Right renal cortex interstitium (tissue), 3 donors: ENCODE measurements at regions not wholly inside any gene's neighbourhood (a gene's known extent, or its start where the extent isn't known, plus 50 kb on each side); places are given as distances from the start of the nearest gene placed in this dataset.
"Not testable (repeated sequence)": the region's sequence is repeated elsewhere in the genome, so short reads cannot be mapped to it uniquely, and the experiment has no call there.

Source experiments
- DNase-seq, 3 donors: peaks; one replicate each; pipeline ENCODE4 v3.0.0-alpha.2; 2013; ENCODE audit warnings: low read depth in 3 of 3, low spot score in 2 of 3

GRCh38 chr16:5972747-5973146, 875.2 kb upstream of the EEF2KMT start:
- DNase-seq, result no peak

- no peak for DNase-seq
These were observed 874.3 kb upstream of the EEF2KMT start for GRCh38 chr16:5971924-5972323.

- DNase-seq, result no peak
These were observed 873.5 kb upstream of the EEF2KMT start for GRCh38 chr16:5971106-5971505.

GRCh38 chr16:5966004-5966403, 868.4 kb upstream of the EEF2KMT start:
- no peak for DNase-seq

- no peak for DNase-seq
These were observed 867.7 kb upstream of the EEF2KMT start for GRCh38 chr16:5965321-5965720.

GRCh38 chr16:5951486-5951885, 853.9 kb upstream of the EEF2KMT start:
- no peak for DNase-seq

GRCh38 chr16:5944971-5945370, 847.4 kb upstream of the EEF2KMT start:
- DNase-seq, result no peak

GRCh38 chr16:5938607-5939006, 841.0 kb upstream of the EEF2KMT start:
- DNase-seq, result no peak

- no peak for DNase-seq
These were observed 835.3 kb upstream of the EEF2KMT start for GRCh38 chr16:5932906-5933305.

GRCh38 chr16:5928476-5929065, 831.0 kb upstream of the EEF2KMT start:
- no peak for DNase-seq

GRCh38 chr16:5925850-5926249, 828.3 kb upstream of the EEF2KMT start:
- DNase-seq, result no peak

- DNase-seq, result no peak
These were observed 825.1 kb upstream of the EEF2KMT start for GRCh38 chr16:5922686-5923085.

- no peak for DNase-seq
These were observed 821.1 kb upstream of the EEF2KMT start for GRCh38 chr16:5918567-5919130.

GRCh38 chr16:5917436-5918195, 820.0 kb upstream of the EEF2KMT start:
- DNase-seq, result peak in 1 of 3 donors; percentile 13

GRCh38 chr16:5916711-5917191, 819.2 kb upstream of the EEF2KMT start:
- no peak for DNase-seq

GRCh38 chr16:5911241-5911640, 813.6 kb upstream of the EEF2KMT start:
- DNase-seq, result no peak

- DNase-seq, result not testable (repeated sequence)
These were observed 812.0 kb upstream of the EEF2KMT start for GRCh38 chr16:5909556-5909955.

GRCh38 chr16:5907544-5907943, 809.9 kb upstream of the EEF2KMT start:
- DNase-seq, result no peak

- no peak for DNase-seq
These were observed 808.8 kb upstream of the EEF2KMT start for GRCh38 chr16:5906351-5906750.

- no peak for DNase-seq
These were observed 808.3 kb upstream of the EEF2KMT start for GRCh38 chr16:5905935-5906334.

GRCh38 chr16:5903832-5904231, 806.2 kb upstream of the EEF2KMT start:
- DNase-seq, result no peak

GRCh38 chr16:5903153-5903552, 805.6 kb upstream of the EEF2KMT start:
- DNase-seq, result peak in 1 of 3 donors; percentile 44
